ENCODE measurements at regions not wholly inside any gene's neighbourhood (a gene's known extent, or its start where the extent isn't known, plus 50 kb on each side); places are given as distances from the start of the nearest gene placed in this dataset.

- Histone ChIP-seq H4K20me1 (ENCODE audit: control insufficient read depth, extremely low read depth, insufficient read depth, low read length) (no peaks in the 10 kb centered on the region), H2AFZ (ENCODE audit: control insufficient read depth, low read length) (no peak overlapping the region), H3K36me3 (ENCODE audit: control insufficient read depth in 2 of 2, extremely low read depth in 1 of 2, insufficient read depth in 2 of 2, low read length in 2 of 2) (no peaks in the 10 kb centered on the region), H3K27ac (ENCODE audit: control insufficient read depth, insufficient read depth, low read length) (no peak overlapping the region), H3K9me3 (ENCODE audit: control insufficient read depth, low read depth, low read length) (no peaks in the 10 kb centered on the region), H3K27me3 (ENCODE audit: control insufficient read depth, extremely low read depth, insufficient read depth, low read length) (peaks cover 7% of the 10 kb centered on the region), H3K4me2 (ENCODE audit: control insufficient read depth, extremely low read depth, insufficient read depth, low read depth, low read length) (no peak overlapping the region), H3K4me3 (ENCODE audit: control insufficient read depth in 2 of 3, extremely low read depth in 1 of 3, insufficient read depth in 2 of 3, low read depth in 1 of 3, low read length in 3 of 3) (no peak overlapping the region), H3K79me2 (ENCODE audit: control insufficient read depth, insufficient read depth, low read length) (no peaks in the 10 kb centered on the region), H3K9me1 (ENCODE audit: control insufficient read depth, extremely low read depth, insufficient read depth, low read length) (no peaks in the 10 kb centered on the region), H3K4me1 (ENCODE audit: control insufficient read depth, extremely low read depth, insufficient read depth, low read length) (no peaks in the 10 kb centered on the region), H3K9ac (ENCODE audit: control insufficient read depth, extremely low read depth, insufficient read depth, low read length) (no peak overlapping the region)
- TF ChIP-seq EZH2 (IDR thresholded peaks at IDR 0.05; ENCODE audit: low read length): no peak
- TF ChIP-seq CTCF (optimal IDR thresholded peaks at IDR 0.05 in 1 of 3, IDR thresholded peaks at IDR 0.05 in 1 of 3, conservative IDR thresholded peaks at IDR 0.05 in 1 of 3; ENCODE audit: extremely low read depth in 1 of 3, insufficient read depth in 2 of 3, low read length in 3 of 3): no peak
- dilution Hi-C loops (cut with MboI; ENCODE audit: extremely low pct_ligation_motif_present, low sequenced_read_pairs): no loop called here
- FAIRE-seq (no peak), DNase-seq (ENCODE audit: low read depth, low spot score) (no peak)
These were observed 197.0 kb downstream of the ZC3H11B start for GRCh38 chr1:219415915-219416314.

- H3K79me2 ChIP-seq (ENCODE audit: control insufficient read depth, insufficient read depth, low read length): no peaks in the 10 kb centered on the region
- dilution Hi-C loops (cut with MboI; ENCODE audit: extremely low pct_ligation_motif_present, low sequenced_read_pairs): no loop called here
- no peak overlapping the region for H2AFZ ChIP-seq (ENCODE audit: control insufficient read depth, low read length)
- no peak for FAIRE-seq
- no peaks in the 10 kb centered on the region for H3K4me1 ChIP-seq (ENCODE audit: control insufficient read depth, extremely low read depth, insufficient read depth, low read length)
- H3K4me2 ChIP-seq (ENCODE audit: control insufficient read depth, extremely low read depth, insufficient read depth, low read depth, low read length): no peak overlapping the region
- no peak overlapping the region for H3K9ac ChIP-seq (ENCODE audit: control insufficient read depth, extremely low read depth, insufficient read depth, low read length)
- no peaks in the 10 kb centered on the region for H3K9me3 ChIP-seq (ENCODE audit: control insufficient read depth, low read depth, low read length)
- no peaks in the 10 kb centered on the region for H4K20me1 ChIP-seq (ENCODE audit: control insufficient read depth, extremely low read depth, insufficient read depth, low read length)
- TF ChIP-seq EZH2 (IDR thresholded peaks at IDR 0.05; ENCODE audit: low read length): no peak
- TF ChIP-seq CTCF (optimal IDR thresholded peaks at IDR 0.05 in 1 of 3, IDR thresholded peaks at IDR 0.05 in 1 of 3, conservative IDR thresholded peaks at IDR 0.05 in 1 of 3; ENCODE audit: extremely low read depth in 1 of 3, insufficient read depth in 2 of 3, low read length in 3 of 3): no peak
- peaks cover 7% of the 10 kb centered on the region for H3K27me3 ChIP-seq (ENCODE audit: control insufficient read depth, extremely low read depth, insufficient read depth, low read length)
- H3K9me1 ChIP-seq (ENCODE audit: control insufficient read depth, extremely low read depth, insufficient read depth, low read length): no peaks in the 10 kb centered on the region
- no peak overlapping the region for H3K4me3 ChIP-seq (ENCODE audit: control insufficient read depth in 2 of 3, extremely low read depth in 1 of 3, insufficient read depth in 2 of 3, low read depth in 1 of 3, low read length in 3 of 3)
- DNase-seq (ENCODE audit: low read depth, low spot score): no peak
- H3K27ac ChIP-seq (ENCODE audit: control insufficient read depth, insufficient read depth, low read length): no peak overlapping the region
- no peaks in the 10 kb centered on the region for H3K36me3 ChIP-seq (ENCODE audit: control insufficient read depth in 2 of 2, extremely low read depth in 1 of 2, insufficient read depth in 2 of 2, low read length in 2 of 2)
These were observed 197.5 kb downstream of the ZC3H11B start for GRCh38 chr1:219415433-219415832.
